Keratinocyte (primary cell): ENCODE measurements at regions not wholly inside any gene's neighbourhood (a gene's known extent, or its start where the extent isn't known, plus 50 kb on each side); places are given as distances from the start of the nearest gene placed in this dataset.

ENCODE experiments used
- DNase-seq: peaks from one replicate; pipeline ENCODE4 v3.0.0-alpha.2; 2011; ENCODE audit warnings: low read depth, missing footprints, low spot score
- FAIRE-seq: peaks from 2 replicates; lab custom pipeline; 2011; peaks lifted over from hg19 to GRCh38; lab: Jason Lieb, UNC
- H2AFZ ChIP-seq: 2 replicates; pipeline ENCODE4 v1.6.0; 2012; ENCODE audit warnings: low read length, control low read depth, inconsistent platforms; ENCODE audit not compliant: control insufficient read depth
- H3K27ac ChIP-seq: 2 replicates; pipeline ENCODE4 v1.5.1; 2011; ENCODE audit warnings: low read length; ENCODE audit not compliant: control insufficient read depth, insufficient read depth
- H3K27me3 ChIP-seq: 3 replicates; pipeline ENCODE4 v1.6.0; 2011; ENCODE audit warnings: low read length; ENCODE audit not compliant: control insufficient read depth, insufficient read depth; ENCODE audit errors: extremely low read depth
- H3K36me3 ChIP-seq, 2 experiments: 2 replicates in 1 of 2; 3 replicates in 1 of 2; pipeline ENCODE4 v1.5.1; 2011; ENCODE audit warnings: low read length in 2 of 2, mild to moderate bottlenecking in 1 of 2; ENCODE audit not compliant: control insufficient read depth in 2 of 2, insufficient read depth in 2 of 2; ENCODE audit errors: extremely low read depth in 1 of 2
- H3K4me1 ChIP-seq: 3 replicates; pipeline ENCODE4 v1.5.1; 2011; ENCODE audit warnings: low read length; ENCODE audit not compliant: control insufficient read depth, insufficient read depth; ENCODE audit errors: extremely low read depth
- H3K4me2 ChIP-seq: 3 replicates; pipeline ENCODE4 v1.6.0; 2011; ENCODE audit warnings: low read depth, low read length; ENCODE audit not compliant: control insufficient read depth, insufficient read depth; ENCODE audit errors: extremely low read depth
- H3K4me3 ChIP-seq, 3 experiments: fragments of 200-600 bp in 1 of 3; sonication (generic) in 1 of 3; 2 replicates in 2 of 3; 3 replicates in 1 of 3; pipeline ENCODE4 v1.5.1; 2011 to 2016; ENCODE audit warnings: low read length in 3 of 3, mild to moderate bottlenecking in 3 of 3, control low read depth in 2 of 3, inconsistent platforms in 1 of 3, low read depth in 1 of 3, mixed read lengths in 1 of 3, mixed run types in 1 of 3, moderate library complexity in 1 of 3; ENCODE audit not compliant: control insufficient read depth in 2 of 3, insufficient read depth in 2 of 3; ENCODE audit errors: extremely low read depth in 1 of 3
- H3K79me2 ChIP-seq: 2 replicates; pipeline ENCODE4 v1.6.0; 2012; ENCODE audit warnings: low read length; ENCODE audit not compliant: control insufficient read depth, insufficient read depth
- H3K9ac ChIP-seq: 3 replicates; pipeline ENCODE4 v1.6.0; 2011; ENCODE audit warnings: low read length; ENCODE audit not compliant: control insufficient read depth, insufficient read depth; ENCODE audit errors: extremely low read depth
- H3K9me1 ChIP-seq: 3 replicates; pipeline ENCODE4 v1.6.0; 2011; ENCODE audit warnings: low read length; ENCODE audit not compliant: control insufficient read depth, insufficient read depth; ENCODE audit errors: extremely low read depth
- H3K9me3 ChIP-seq: 2 replicates; pipeline ENCODE4 v1.5.1; 2012; ENCODE audit warnings: low read depth, low read length; ENCODE audit not compliant: control insufficient read depth
- H4K20me1 ChIP-seq: 3 replicates; pipeline ENCODE4 v1.6.0; 2011; ENCODE audit warnings: low read length; ENCODE audit not compliant: control insufficient read depth, insufficient read depth; ENCODE audit errors: extremely low read depth
- CTCF ChIP-seq, 3 experiments: IDR thresholded peaks in 1 of 3; conservative IDR thresholded peaks in 1 of 3; optimal IDR thresholded peaks in 1 of 3; 2 replicates in 2 of 3; 3 replicates in 1 of 3; pipeline versions ENCODE3 to v1.5.1; 2011; ENCODE audit warnings: low read length in 3 of 3, mild to moderate bottlenecking in 3 of 3, moderate library complexity in 2 of 3, control low read depth in 1 of 3, inconsistent platforms in 1 of 3; ENCODE audit not compliant: insufficient read depth in 2 of 3; ENCODE audit errors: extremely low read depth in 1 of 3
- EZH2 ChIP-seq: IDR thresholded peaks from one replicate; pipeline ENCODE4 v1.6.1; 2012; ENCODE audit warnings: inconsistent platforms, mild to moderate bottlenecking, low read length, moderate library complexity
- dilution Hi-C: fragments of 300-500 bp; cut with MboI; formaldehyde crosslinking; loops from one replicate; pipeline ENCODE4 v1.7.0; 2020; ENCODE audit warnings: low sequenced_read_pairs; ENCODE audit not compliant: extremely low pct_ligation_motif_present

- Histone ChIP-seq H3K9me1 (no peaks in the 10 kb centered on the region), H3K27ac (no peak overlapping the region), H3K9ac (no peak overlapping the region), H3K79me2 (no peaks in the 10 kb centered on the region), H2AFZ (no peak overlapping the region), H3K36me3 (no peaks in the 10 kb centered on the region), H3K4me1 (no peaks in the 10 kb centered on the region), H3K27me3 (no peaks in the 10 kb centered on the region), H4K20me1 (no peaks in the 10 kb centered on the region), H3K4me2 (no peak overlapping the region), H3K4me3 (no peak overlapping the region), H3K9me3 (no peaks in the 10 kb centered on the region)
- TF ChIP-seq EZH2 (no peak), CTCF (optimal IDR thresholded peaks at IDR 0.05 in 1 of 3, IDR thresholded peaks at IDR 0.05 in 1 of 3, conservative IDR thresholded peaks at IDR 0.05 in 1 of 3; ENCODE audit: extremely low read depth in 1 of 3, insufficient read depth in 2 of 3, low read length in 3 of 3) (no peak)
- no peak for DNase-seq
- dilution Hi-C loops = no loop called here
- no peak for FAIRE-seq
Observed at GRCh38 chr4:106650701-106651100, 282.1 kb upstream of the GIMD1 start.

- no peaks in the 10 kb centered on the region for H3K4me1 ChIP-seq
- H3K27me3 ChIP-seq = no peaks in the 10 kb centered on the region
- H3K9ac ChIP-seq = no peak overlapping the region
- H4K20me1 ChIP-seq = no peaks in the 10 kb centered on the region
- TF ChIP-seq EZH2 = no peak
- TF ChIP-seq CTCF (optimal IDR thresholded peaks at IDR 0.05 in 1 of 3, IDR thresholded peaks at IDR 0.05 in 1 of 3, conservative IDR thresholded peaks at IDR 0.05 in 1 of 3; ENCODE audit: extremely low read depth in 1 of 3, insufficient read depth in 2 of 3, low read length in 3 of 3) = no peak
- no peaks in the 10 kb centered on the region for H3K9me3 ChIP-seq
- no peak overlapping the region for H2AFZ ChIP-seq
- dilution Hi-C loops = no loop called here
- DNase-seq (no peak), FAIRE-seq (no peak)
- H3K36me3 ChIP-seq = no peaks in the 10 kb centered on the region
- no peak overlapping the region for H3K27ac ChIP-seq
- no peak overlapping the region for H3K4me3 ChIP-seq
- H3K4me2 ChIP-seq = no peak overlapping the region
- H3K79me2 ChIP-seq = no peaks in the 10 kb centered on the region
- H3K9me1 ChIP-seq = no peaks in the 10 kb centered on the region
Observed at GRCh38 chr4:106647451-106647850, 278.9 kb upstream of the GIMD1 start.
